ENCODE measurements at regions not wholly inside any gene's neighbourhood (a gene's known extent, or its start where the extent isn't known, plus 50 kb on each side); places are given as distances from the start of the nearest gene placed in this dataset.

- no peak overlapping the region for H3K4me2 ChIP-seq (ENCODE audit: low read length, poor library complexity, severe bottlenecking)
- peak overlapping the region in 1 of 2 experiments; percentile 23 for H3K4me3 ChIP-seq (ENCODE audit: insufficient read depth in 1 of 2, low read depth in 1 of 2, low read length in 2 of 2)
These were observed 647.1 kb downstream of the NTRK3 start for GRCh38 chr15:87609474-87609873.

GRCh38 chr15:87608238-87609028, 648.1 kb downstream of the NTRK3 start:
- no peaks in the 10 kb centered on the region for H3K9me3 ChIP-seq (ENCODE audit: control insufficient read depth, low read length)
- H2BK5ac ChIP-seq (ENCODE audit: low read depth, low read length, poor library complexity, severe bottlenecking), result no peak overlapping the region
- DNase-seq, result no peak
- no peak overlapping the region for H3K23ac ChIP-seq (ENCODE audit: low read length in 2 of 2)
- no peak overlapping the region for H3K14ac ChIP-seq (ENCODE audit: low read length in 2 of 2)
- H2BK12ac ChIP-seq (ENCODE audit: low read length in 2 of 2), result peak overlapping the region in 1 of 2 experiments; percentile 86
- H3K4me2 ChIP-seq (ENCODE audit: low read length, poor library complexity, severe bottlenecking), result no peak overlapping the region
- no peak overlapping the region for H3K9ac ChIP-seq (ENCODE audit: low read length)
- WGBS, result 70% methylated on average over 2 of the region's 6 CpGs
- no peak overlapping the region for H3K4me3 ChIP-seq (ENCODE audit: insufficient read depth in 1 of 2, low read depth in 1 of 2, low read length in 2 of 2)
- peak overlapping the region; percentile 32 for H4K91ac ChIP-seq (ENCODE audit: low read length)
- peak overlapping the region; percentile 3 to 57 for H3K18ac ChIP-seq (ENCODE audit: low read depth in 1 of 2, low read length in 2 of 2)
- H2BK15ac ChIP-seq (ENCODE audit: low read depth, poor library complexity, severe bottlenecking), result no peak overlapping the region
- H3K4ac ChIP-seq (ENCODE audit: low read depth in 1 of 2, low read length in 2 of 2), result no peak overlapping the region
- H2AK5ac ChIP-seq (ENCODE audit: low read length, severe bottlenecking), result no peak overlapping the region
- peaks cover 6% of the 10 kb centered on the region for H3K4me1 ChIP-seq (ENCODE audit: control insufficient read depth, insufficient read depth, low read depth, low read length)
- no peak overlapping the region for H2AFZ ChIP-seq (ENCODE audit: low read depth, low read length)
- no peaks in the 10 kb centered on the region for H3K36me3 ChIP-seq (ENCODE audit: control insufficient read depth in 1 of 2, insufficient read depth in 2 of 2, low read depth in 1 of 2, low read length in 2 of 2)
- H3K27me3 ChIP-seq (ENCODE audit: control insufficient read depth in 1 of 2, insufficient read depth in 1 of 2, low read length in 2 of 2), result no peaks in the 10 kb centered on the region
- H3K79me1 ChIP-seq (replicated peaks; ENCODE audit: low read length, poor library complexity, severe bottlenecking), result no peaks in the 10 kb centered on the region
- H4K8ac ChIP-seq (ENCODE audit: low read length), result peak overlapping the region; percentile 59
- H2BK120ac ChIP-seq (ENCODE audit: low read depth, low read length), result no peak overlapping the region
- H3K27ac ChIP-seq (ENCODE audit: low read length, poor library complexity, severe bottlenecking), result no peak overlapping the region

More at GRCh38 chr15:87609474-87609873, 647.1 kb downstream of the NTRK3 start:
- no peaks in the 10 kb centered on the region for H3K9me3 ChIP-seq (ENCODE audit: control insufficient read depth, low read length)
- H3K18ac ChIP-seq (ENCODE audit: low read depth in 1 of 2, low read length in 2 of 2), result no peak overlapping the region
- no peak overlapping the region for H3K14ac ChIP-seq (ENCODE audit: low read length in 2 of 2)
- no peaks in the 10 kb centered on the region for H3K79me1 ChIP-seq (replicated peaks; ENCODE audit: low read length, poor library complexity, severe bottlenecking)
- H3K27me3 ChIP-seq (ENCODE audit: control insufficient read depth in 1 of 2, insufficient read depth in 1 of 2, low read length in 2 of 2), result no peaks in the 10 kb centered on the region
- peaks cover 6% of the 10 kb centered on the region for H3K4me1 ChIP-seq (ENCODE audit: control insufficient read depth, insufficient read depth, low read depth, low read length)
- H2BK5ac ChIP-seq (ENCODE audit: low read depth, low read length, poor library complexity, severe bottlenecking), result no peak overlapping the region
- no peak overlapping the region for H3K23ac ChIP-seq (ENCODE audit: low read length in 2 of 2)
- H4K8ac ChIP-seq (ENCODE audit: low read length), result no peak overlapping the region
- H2BK15ac ChIP-seq (ENCODE audit: low read depth, poor library complexity, severe bottlenecking), result no peak overlapping the region
- H3K36me3 ChIP-seq (ENCODE audit: control insufficient read depth in 1 of 2, insufficient read depth in 2 of 2, low read depth in 1 of 2, low read length in 2 of 2), result no peaks in the 10 kb centered on the region
- 0% methylated on average over 1 of the region's 1 CpG for WGBS
- no peak overlapping the region for H2BK120ac ChIP-seq (ENCODE audit: low read depth, low read length)
- no peak overlapping the region for H2BK12ac ChIP-seq (ENCODE audit: low read length in 2 of 2)
- no peak overlapping the region for H2AK5ac ChIP-seq (ENCODE audit: low read length, severe bottlenecking)
- no peak overlapping the region for H2AFZ ChIP-seq (ENCODE audit: low read depth, low read length)
- H3K4ac ChIP-seq (ENCODE audit: low read depth in 1 of 2, low read length in 2 of 2), result no peak overlapping the region
- DNase-seq, result peak; percentile 96
- no peak overlapping the region for H3K9ac ChIP-seq (ENCODE audit: low read length)
- peak overlapping the region; percentile 90 for H3K27ac ChIP-seq (ENCODE audit: low read length, poor library complexity, severe bottlenecking)
- no peak overlapping the region for H4K91ac ChIP-seq (ENCODE audit: low read length)

GRCh38 chr15:87606971-87607370, 649.6 kb downstream of the NTRK3 start:
- H2BK120ac ChIP-seq (ENCODE audit: low read depth, low read length), result no peak overlapping the region
- WGBS, result 100% methylated on average over 1 of the region's 1 CpG
- no peaks in the 10 kb centered on the region for H3K36me3 ChIP-seq (ENCODE audit: control insufficient read depth in 1 of 2, insufficient read depth in 2 of 2, low read depth in 1 of 2, low read length in 2 of 2)
- no peak overlapping the region for H2BK15ac ChIP-seq (ENCODE audit: low read depth, poor library complexity, severe bottlenecking)
- no peak overlapping the region for H4K91ac ChIP-seq (ENCODE audit: low read length)
- peak overlapping the region in 1 of 2 experiments; percentile 70 for H2BK12ac ChIP-seq (ENCODE audit: low read length in 2 of 2)
- H3K27ac ChIP-seq (ENCODE audit: low read length, poor library complexity, severe bottlenecking), result no peak overlapping the region
- no peak overlapping the region for H3K4ac ChIP-seq (ENCODE audit: low read depth in 1 of 2, low read length in 2 of 2)
- no peak overlapping the region for H3K14ac ChIP-seq (ENCODE audit: low read length in 2 of 2)
- H3K9ac ChIP-seq (ENCODE audit: low read length), result no peak overlapping the region
- DNase-seq, result no peak
- H2AFZ ChIP-seq (ENCODE audit: low read depth, low read length), result no peak overlapping the region
- no peak overlapping the region for H3K4me3 ChIP-seq (ENCODE audit: insufficient read depth in 1 of 2, low read depth in 1 of 2, low read length in 2 of 2)
- H3K27me3 ChIP-seq (ENCODE audit: control insufficient read depth in 1 of 2, insufficient read depth in 1 of 2, low read length in 2 of 2), result no peaks in the 10 kb centered on the region
- peaks cover 6% of the 10 kb centered on the region for H3K4me1 ChIP-seq (ENCODE audit: control insufficient read depth, insufficient read depth, low read depth, low read length)
- no peak overlapping the region for H2AK5ac ChIP-seq (ENCODE audit: low read length, severe bottlenecking)
- H3K18ac ChIP-seq (ENCODE audit: low read depth in 1 of 2, low read length in 2 of 2), result no peak overlapping the region
- no peaks in the 10 kb centered on the region for H3K9me3 ChIP-seq (ENCODE audit: control insufficient read depth, low read length)
- H3K23ac ChIP-seq (ENCODE audit: low read length in 2 of 2), result no peak overlapping the region
- peak overlapping the region; percentile 46 for H4K8ac ChIP-seq (ENCODE audit: low read length)
- H3K79me1 ChIP-seq (replicated peaks; ENCODE audit: low read length, poor library complexity, severe bottlenecking), result no peaks in the 10 kb centered on the region
- no peak overlapping the region for H2BK5ac ChIP-seq (ENCODE audit: low read depth, low read length, poor library complexity, severe bottlenecking)
- no peak overlapping the region for H3K4me2 ChIP-seq (ENCODE audit: low read length, poor library complexity, severe bottlenecking)

- Histone ChIP-seq H3K4me1 (ENCODE audit: control insufficient read depth, insufficient read depth, low read depth, low read length) (peaks cover 2% of the 10 kb centered on the region), H3K27ac (ENCODE audit: low read length, poor library complexity, severe bottlenecking) (no peak overlapping the region), H3K36me3 (ENCODE audit: control insufficient read depth in 1 of 2, insufficient read depth in 2 of 2, low read depth in 1 of 2, low read length in 2 of 2) (no peaks in the 10 kb centered on the region), H3K23ac (ENCODE audit: low read length in 2 of 2) (no peak overlapping the region), H4K8ac (ENCODE audit: low read length) (no peak overlapping the region), H3K4ac (ENCODE audit: low read depth in 1 of 2, low read length in 2 of 2) (no peak overlapping the region), H3K27me3 (ENCODE audit: control insufficient read depth in 1 of 2, insufficient read depth in 1 of 2, low read length in 2 of 2) (no peaks in the 10 kb centered on the region), H2BK5ac (ENCODE audit: low read depth, low read length, poor library complexity, severe bottlenecking) (no peak overlapping the region), H2BK120ac (ENCODE audit: low read depth, low read length) (no peak overlapping the region), H3K4me2 (ENCODE audit: low read length, poor library complexity, severe bottlenecking) (no peak overlapping the region), H3K9me3 (ENCODE audit: control insufficient read depth, low read length) (no peaks in the 10 kb centered on the region), H3K79me1 (replicated peaks; ENCODE audit: low read length, poor library complexity, severe bottlenecking) (no peaks in the 10 kb centered on the region), H2AFZ (ENCODE audit: low read depth, low read length) (no peak overlapping the region), H3K14ac (ENCODE audit: low read length in 2 of 2) (no peak overlapping the region), H2AK5ac (ENCODE audit: low read length, severe bottlenecking) (no peak overlapping the region), H3K4me3 (ENCODE audit: insufficient read depth in 1 of 2, low read depth in 1 of 2, low read length in 2 of 2) (no peak overlapping the region), H2BK15ac (ENCODE audit: low read depth, poor library complexity, severe bottlenecking) (no peak overlapping the region), H2BK12ac (ENCODE audit: low read length in 2 of 2) (no peak overlapping the region), H3K9ac (ENCODE audit: low read length) (no peak overlapping the region), H4K91ac (ENCODE audit: low read length) (no peak overlapping the region), H3K18ac (ENCODE audit: low read depth in 1 of 2, low read length in 2 of 2) (peak overlapping the region in 1 of 2 experiments; percentile 33)
- WGBS, result 40% methylated on average over 5 of the region's 6 CpGs
- DNase-seq, result no peak
These were observed 651.6 kb downstream of the NTRK3 start for GRCh38 chr15:87604857-87605446.
